ENCODE measurements at regions not wholly inside any gene's neighbourhood (a gene's known extent, or its start where the extent isn't known, plus 50 kb on each side); places are given as distances from the start of the nearest gene placed in this dataset.

- TF ChIP-seq CTCF (IDR thresholded peaks at IDR 0.05): peak; percentile 21; the same call in 1 of the 2 replicates
These were observed 395.8 kb downstream of the NAF1 start for GRCh38 chr4:162770761-162771490.

GRCh38 chr4:162767083-162767482 is 399.6 kb downstream of the NAF1 start:
- TF ChIP-seq CTCF (IDR thresholded peaks at IDR 0.05): no peak

GRCh38 chr4:162761965-162762364 is 404.7 kb downstream of the NAF1 start:
- TF ChIP-seq CTCF (IDR thresholded peaks at IDR 0.05): no peak

- no peak for TF ChIP-seq CTCF (IDR thresholded peaks at IDR 0.05)
These were observed 433.8 kb downstream of the NAF1 start for GRCh38 chr4:162732876-162733275.

GRCh38 chr4:162727766-162728165 is 438.9 kb downstream of the NAF1 start:
- no peak for TF ChIP-seq CTCF (IDR thresholded peaks at IDR 0.05)

- TF ChIP-seq CTCF (IDR thresholded peaks at IDR 0.05): no peak
These were observed 439.5 kb downstream of the NAF1 start for GRCh38 chr4:162727232-162727631.

GRCh38 chr4:162715401-162715800 is 451.3 kb downstream of the NAF1 start:
- no peak for TF ChIP-seq CTCF (IDR thresholded peaks at IDR 0.05)

- TF ChIP-seq CTCF (IDR thresholded peaks at IDR 0.05): no peak
These were observed 458.7 kb downstream of the NAF1 start for GRCh38 chr4:162707962-162708361.

Data from LNCAP (cell line).